Inflammatory macrophage treated with lipopolysaccharide for 4 hours (primary cell): ENCODE measurements at regions not wholly inside any gene's neighbourhood (a gene's known extent, or its start where the extent isn't known, plus 50 kb on each side); places are given as distances from the start of the nearest gene placed in this dataset.
"Not testable (repeated sequence)": the region's sequence is repeated elsewhere in the genome, so short reads cannot be mapped to it uniquely, and the experiment has no call there.

Experiments used
- DNase-seq: peaks from one replicate; pipeline ENCODE4 v3.0.0-alpha.2; 2020

DNA sequence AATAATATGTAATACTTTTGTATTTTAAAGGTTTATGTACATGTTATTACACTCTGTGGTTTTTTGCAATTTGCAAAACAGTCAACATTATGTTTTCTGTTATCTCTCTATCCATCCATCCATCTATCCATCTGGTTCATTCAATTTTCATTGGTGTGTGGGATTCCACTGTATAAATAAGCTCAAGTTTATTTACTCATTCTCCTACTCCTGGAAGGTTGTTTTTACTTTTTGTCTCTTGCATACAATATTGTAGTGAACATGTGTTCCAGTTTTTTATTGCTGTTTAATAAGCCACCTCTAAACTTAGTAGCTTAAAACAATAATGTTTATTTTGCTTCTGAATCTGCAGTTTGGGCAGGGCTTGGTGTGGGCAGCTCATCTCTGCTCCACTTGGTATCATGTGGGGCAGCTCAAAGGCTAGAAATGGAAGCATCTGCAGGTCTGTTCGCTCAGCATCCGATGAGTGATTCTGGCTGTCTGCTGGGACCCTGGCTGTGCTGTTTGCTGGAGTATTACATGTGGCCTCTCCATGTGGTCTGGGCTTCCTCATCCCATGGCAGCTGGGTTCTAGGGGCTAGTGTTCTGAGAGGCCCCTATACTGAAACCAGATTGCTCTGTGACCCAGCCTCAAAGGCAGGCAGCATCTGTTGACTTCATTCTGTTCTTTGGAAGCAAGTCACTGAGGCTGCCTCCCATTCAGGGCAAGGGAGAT is 98.8 kb downstream of the SLC25A47 start:
- no peak for DNase-seq

DNA sequence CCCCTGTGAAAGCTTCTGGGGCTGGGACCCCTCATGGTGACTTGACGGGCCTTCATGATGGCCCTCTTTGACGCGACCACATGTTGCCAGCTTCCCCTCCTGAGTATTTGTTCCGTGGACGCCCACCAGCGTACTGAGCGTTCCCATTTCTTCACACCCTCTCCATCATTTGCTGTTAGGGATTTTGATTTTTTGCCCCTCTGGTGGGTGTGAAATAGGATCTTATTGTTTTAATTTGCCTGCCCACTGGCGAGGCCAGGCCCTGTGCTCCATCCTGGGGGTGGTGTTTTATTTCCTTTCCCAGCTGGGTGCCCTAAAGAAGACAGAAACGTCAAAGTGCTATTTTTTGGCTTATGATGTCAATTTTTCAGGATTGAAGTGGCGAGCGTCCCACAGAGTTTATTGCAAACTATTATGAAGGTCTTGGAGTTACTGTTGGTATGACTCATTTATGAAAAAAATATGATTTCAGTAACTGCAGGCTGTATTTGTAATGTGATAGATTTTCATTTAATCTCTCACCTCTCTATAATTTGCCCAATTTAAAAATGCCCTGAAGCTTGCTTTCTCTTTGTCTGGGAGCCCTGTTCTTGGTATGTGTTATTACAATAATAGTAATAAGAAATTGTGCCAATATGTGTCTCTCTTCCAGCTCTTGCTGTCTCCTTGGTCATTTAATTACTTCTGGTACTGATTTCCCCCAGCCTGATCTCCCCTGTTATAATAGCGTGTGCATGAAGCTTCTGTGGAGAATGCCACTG is 99.6 kb downstream of the SLC25A47 start:
- no peak for DNase-seq

- DNase-seq: no peak
Observed at GRCh38 chr14:100423317-100424010, 100.3 kb downstream of the SLC25A47 start.

DNA sequence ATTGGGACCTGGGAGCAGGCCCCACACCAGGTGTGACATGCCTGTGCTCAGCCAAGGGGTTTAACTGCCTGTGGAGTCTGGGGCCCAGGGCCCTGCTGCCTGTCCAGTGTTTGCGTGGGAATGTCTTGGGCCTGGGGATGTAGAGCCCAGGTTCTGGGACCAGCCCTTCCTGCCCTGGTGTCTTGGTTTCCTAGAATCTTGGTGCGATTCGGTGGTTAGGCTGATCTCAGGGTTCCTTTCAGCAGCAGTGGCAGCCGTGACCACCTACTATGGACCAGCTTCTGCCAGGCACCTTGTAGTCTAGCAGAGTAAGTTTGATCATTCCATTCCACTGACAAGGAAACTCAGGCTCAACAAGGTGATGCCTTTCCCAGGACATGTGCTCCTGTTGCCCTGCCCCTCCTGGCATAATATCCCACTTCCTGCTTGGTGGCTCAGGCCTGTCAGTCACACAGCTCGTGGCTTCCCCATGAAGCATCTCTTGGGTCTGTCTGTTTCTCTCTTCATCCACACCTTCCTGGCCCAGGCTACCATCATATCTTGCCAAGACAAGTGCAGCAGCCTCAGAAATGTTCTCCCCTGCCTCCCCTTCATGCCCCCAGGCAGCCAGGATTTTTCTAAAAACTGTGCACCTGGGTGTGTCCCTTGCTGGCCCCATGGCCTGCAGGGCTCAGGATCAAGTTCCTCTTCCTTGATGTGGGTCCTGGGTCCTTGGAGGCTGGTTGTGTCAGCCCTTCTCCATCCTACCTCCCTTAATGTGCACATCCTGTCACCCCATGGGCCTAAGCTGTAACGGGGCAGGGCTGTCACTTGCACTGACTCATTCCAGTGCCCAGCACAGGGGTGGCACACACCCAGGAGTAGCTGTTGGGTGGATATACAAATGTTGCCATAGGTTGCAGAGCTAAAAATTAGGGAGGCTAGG is 101.6 kb downstream of the SLC25A47 start:
- no peak for DNase-seq

DNA sequence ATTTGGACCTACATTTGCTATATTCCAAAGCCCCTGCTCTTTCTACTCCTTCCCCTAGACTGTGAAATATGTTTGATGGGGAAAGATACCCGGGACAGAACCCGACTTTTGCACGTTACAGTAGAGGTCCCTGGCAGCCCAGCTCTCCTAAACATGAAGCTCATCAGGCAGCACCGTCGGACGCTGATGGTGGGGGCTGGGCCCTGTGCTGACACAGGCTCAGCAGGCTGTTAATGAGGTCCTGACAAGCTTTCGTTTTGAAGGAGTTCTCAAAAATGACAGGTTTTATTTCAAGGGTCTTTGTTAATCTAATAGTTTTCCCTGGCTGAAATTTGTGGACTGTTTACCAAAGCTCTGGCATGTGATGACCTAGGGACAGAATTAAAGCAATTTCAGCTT is 102.3 kb downstream of the SLC25A47 start:
- DNase-seq: no peak

DNA sequence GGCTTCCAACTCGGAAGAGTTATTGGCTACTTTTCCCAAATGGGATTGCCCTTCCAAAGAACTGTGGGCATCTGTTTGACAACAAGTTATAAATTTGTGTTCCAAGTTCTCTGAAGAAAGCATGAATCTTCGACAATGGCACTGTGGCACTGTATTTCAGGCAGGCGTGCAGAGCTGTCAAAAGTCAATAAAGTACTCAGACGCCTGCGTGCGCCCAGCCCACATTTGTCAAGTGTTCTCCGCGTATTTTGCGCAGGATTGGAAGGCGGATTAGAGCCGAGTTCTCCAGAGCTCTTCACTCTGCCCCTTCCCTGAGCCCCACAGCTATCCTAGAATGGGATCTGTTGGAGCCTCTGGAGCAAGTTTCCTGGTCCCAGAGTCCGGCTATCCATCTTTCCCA is 103.2 kb downstream of the SLC25A47 start:
- DNase-seq: no peak

GRCh38 chr14:100427166-100427565 is 104.0 kb downstream of the SLC25A47 start:
- no peak for DNase-seq

- peak; percentile 63 for DNase-seq
Observed at GRCh38 chr14:100428727-100429126, 105.6 kb downstream of the SLC25A47 start.

DNA sequence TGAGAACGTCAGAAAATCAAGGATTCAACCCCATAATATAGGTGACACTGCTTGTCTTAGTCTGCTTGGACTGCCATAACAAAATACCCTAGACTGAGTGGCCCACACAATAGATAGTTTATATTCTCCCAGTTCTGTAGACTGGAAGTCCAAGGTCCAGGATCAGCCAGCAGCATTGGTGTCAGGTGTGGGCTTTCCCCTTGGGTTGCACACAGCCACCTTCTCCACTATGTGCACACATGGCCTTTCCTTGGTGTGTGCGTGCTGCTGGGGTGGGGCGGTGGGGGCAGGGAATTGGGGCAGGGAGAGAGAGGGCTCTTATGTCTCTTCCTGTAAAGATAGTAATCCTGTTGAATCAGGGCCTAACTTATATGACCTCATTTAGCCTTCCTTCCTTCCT is 106.4 kb downstream of the SLC25A47 start:
- no peak for DNase-seq

DNA sequence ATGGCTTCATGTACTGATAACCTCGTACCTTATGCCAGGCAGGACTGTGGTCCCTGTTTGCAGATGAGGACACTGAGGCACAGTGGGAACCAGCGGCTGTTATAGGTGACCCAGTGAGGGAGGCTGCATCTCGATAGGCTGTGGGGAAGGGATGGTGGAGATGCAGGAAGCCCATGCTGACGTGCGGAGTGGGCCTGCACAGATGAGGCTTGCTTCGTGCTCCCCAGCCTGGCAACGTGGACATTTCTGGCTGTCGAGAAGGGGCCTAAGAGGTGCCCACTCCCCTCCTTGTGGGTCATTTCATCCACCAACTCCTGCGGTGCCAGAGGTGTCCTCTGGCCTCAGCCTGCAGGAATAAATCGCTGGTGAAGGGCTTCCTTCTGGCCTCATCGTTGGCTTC is 107.4 kb downstream of the SLC25A47 start:
- no peak for DNase-seq

GRCh38 chr14:100431461-100431860 is 108.3 kb downstream of the SLC25A47 start:
- not testable (repeated sequence) for DNase-seq

- DNase-seq: no peak
Observed at GRCh38 chr14:100432652-100433427, 109.7 kb downstream of the SLC25A47 start.

DNA sequence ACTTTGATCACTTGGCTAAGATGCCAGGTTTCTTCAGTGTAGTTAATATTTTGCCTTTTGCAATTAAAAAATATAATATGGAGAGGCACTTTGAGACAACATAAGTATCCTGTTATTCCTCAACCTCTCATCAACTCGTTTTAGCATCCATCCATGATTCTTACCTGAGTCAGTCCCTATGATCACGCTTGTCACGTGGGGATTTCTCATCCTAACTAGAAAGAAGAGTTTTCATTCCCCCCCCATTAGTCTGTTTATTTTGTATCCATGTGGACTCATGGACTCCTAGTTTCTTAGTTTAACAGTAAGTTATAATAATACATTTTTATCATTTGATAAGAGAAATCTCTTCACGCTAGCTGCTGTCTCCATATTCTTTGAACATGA is 110.3 kb downstream of the SLC25A47 start:
- DNase-seq: no peak

DNA sequence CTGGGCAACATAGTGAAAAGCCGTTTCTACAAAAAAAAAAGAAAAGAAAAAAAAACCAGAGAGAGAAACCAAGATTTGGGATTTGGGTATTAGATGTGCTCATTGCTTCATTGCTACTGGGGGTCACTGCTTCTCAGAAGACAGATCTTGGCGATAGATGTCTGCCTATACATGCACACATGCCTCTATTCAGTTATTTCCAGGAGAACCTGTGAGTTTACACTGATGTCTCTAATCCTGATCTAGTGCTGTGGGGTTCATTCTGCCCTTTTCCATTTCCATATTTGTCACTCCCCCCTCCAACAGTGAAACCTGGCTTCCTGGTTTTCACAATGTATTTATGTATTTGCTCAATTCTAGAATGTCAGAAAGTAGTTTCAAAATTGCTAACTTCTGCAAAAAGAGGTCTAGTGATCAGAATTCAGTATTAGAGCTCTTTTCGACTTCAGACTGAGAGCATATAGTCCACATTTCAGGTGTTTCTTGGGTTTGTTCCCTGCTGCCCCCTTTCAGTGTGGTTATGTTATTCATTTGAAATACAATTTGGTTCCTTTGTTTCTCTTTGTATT is 111.0 kb downstream of the SLC25A47 start:
- DNase-seq: peak; percentile 90

DNA sequence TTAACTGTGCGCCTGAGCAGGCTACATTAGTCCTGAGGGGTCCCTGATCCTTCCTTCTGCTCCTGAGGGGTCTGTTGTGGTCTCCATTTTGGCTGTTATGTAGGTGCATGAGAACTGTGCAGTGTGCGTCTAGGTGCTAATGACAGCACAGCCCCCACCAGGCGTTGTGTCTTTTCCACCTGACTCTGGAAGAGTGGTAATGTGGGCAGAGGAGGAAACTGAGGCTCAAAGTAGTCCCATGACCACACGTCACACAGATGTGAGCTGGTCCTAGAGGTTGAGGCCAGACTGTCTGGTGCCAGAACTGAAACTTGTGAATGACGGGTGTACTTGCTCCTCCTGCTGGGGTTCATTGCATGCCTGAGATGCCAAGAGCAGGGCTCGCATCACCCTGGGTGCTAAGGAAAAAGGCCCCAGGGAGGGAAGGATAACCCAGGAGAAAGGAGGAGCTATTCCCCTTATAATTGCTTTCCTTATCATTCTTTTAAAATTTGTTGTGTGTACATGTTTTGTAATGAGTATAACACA is 111.8 kb downstream of the SLC25A47 start:
- peak; percentile 21 for DNase-seq

GRCh38 chr14:100435459-100435858 is 112.3 kb downstream of the SLC25A47 start:
- DNase-seq: no peak

DNA sequence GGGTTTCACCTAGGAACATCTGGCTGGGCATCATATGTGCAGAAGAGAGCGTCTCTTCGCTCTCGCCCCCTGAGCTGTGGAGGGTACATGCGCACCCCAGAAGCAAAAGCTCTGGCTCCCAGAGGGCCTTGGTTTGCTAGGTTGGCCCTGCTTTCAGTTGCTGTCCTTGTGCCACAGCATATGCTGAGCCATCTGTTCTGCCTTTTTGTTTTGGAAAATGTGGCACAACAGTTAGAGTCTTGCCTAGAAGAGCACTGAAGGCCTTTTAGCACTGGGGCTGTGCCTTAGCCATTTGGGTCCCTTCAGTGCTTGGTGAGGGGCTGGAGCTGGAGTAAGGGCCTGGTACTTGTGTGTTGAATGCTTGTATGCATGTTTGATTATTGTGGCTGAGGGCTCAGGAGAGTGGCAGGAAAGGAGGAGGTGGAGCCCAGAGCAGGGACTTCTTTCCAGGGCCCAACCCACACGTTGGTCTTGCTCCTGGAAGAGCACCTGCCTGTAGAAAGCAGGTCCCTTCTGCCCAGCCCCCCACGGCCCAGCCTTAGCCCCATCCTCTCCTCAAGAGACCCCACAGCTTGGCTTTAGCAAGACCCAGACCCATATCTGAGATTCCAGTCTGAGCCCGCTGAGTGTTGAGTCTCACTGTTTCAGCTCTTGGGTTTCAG is 113.7 kb downstream of the SLC25A47 start:
- DNase-seq: no peak

GRCh38 chr14:100438271-100438670 is 115.1 kb downstream of the SLC25A47 start:
- DNase-seq: no peak

DNA sequence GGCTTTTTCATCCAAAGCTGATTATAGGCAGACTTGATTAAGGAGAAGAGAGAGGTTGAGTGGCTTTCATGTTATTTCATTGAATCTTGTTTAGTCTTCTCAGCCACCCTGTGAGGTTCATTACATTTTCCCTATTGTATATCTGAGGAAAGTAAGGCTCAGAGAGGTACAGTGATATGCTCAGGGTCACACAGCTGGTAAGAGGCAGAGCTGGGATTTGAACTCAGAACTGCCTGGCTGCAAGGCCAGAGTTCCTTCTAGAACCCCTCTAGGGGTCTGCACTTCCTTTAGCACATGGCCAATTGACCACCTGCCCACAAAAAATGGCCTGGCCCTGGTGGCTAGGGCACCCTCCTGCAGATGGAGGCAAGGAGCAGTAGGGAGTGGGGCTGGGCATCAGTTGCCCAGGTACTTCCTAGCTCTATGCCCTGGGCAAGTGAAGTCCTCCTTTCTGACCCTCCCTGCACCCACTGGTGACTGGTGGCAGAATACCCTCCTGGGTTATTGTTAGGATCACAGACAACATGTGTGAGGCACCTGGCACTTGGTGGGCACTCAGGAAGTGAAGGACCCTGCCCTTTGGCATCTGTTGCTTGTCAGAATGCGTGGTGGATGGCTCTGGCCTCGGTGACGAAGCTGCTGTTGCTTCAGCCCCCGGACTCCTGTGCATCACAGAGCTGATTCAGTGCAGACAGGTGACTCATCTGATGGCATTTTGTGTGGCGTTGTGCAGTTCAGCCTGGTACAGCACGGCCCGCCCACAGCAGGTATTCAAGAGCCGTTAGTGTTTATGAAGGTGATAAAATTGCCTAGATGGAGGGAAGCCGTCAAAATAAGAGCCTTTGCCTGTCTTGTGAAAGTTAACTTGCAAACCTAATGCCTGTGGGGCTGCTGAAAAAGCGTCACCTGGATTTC is 115.8 kb downstream of the SLC25A47 start:
- no peak for DNase-seq

DNA sequence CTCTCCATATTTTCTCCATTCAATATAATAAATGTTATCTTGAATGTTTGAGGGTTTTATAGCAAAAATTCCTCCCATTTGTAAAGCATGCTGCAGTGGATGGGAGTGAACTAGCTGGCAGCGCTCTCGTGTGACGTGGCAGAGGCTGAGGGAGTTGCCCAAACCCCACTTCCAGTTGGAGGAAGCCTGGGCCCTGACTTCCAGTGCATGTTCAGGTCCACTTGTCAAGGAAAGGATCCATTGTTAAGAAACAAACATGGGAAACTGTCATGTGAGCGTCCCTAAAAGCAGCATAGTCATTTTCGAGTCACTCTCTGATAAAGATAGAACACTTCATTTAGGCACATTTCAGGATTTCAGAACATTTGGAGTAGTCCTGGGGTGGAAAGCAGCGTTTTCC is 116.6 kb downstream of the SLC25A47 start:
- no peak for DNase-seq
